ENCODE measurements at regions not wholly inside any gene's neighbourhood (a gene's known extent, or its start where the extent isn't known, plus 50 kb on each side); places are given as distances from the start of the nearest gene placed in this dataset.

- no peak overlapping the region for H3K9ac ChIP-seq (ENCODE audit: low read depth, low read length, poor library complexity, severe bottlenecking)
- no peaks in the 10 kb centered on the region for H3K36me3 ChIP-seq (ENCODE audit: insufficient read depth, low read length)
- no peaks in the 10 kb centered on the region for H3K79me2 ChIP-seq (ENCODE audit: insufficient read depth, low read length)
- no peaks in the 10 kb centered on the region for H3K9me3 ChIP-seq (ENCODE audit: insufficient read depth, low read depth, low read length)
- H4K20me1 ChIP-seq (ENCODE audit: insufficient read depth, low read length, poor library complexity, severe bottlenecking) = no peaks in the 10 kb centered on the region
- no peak overlapping the region for H3K4me2 ChIP-seq (ENCODE audit: low read depth, low read length, poor library complexity, severe bottlenecking)
- H3K9me2 ChIP-seq (replicated peaks; ENCODE audit: low read depth, low read length) = no peaks in the 10 kb centered on the region
- H3K4me1 ChIP-seq (ENCODE audit: insufficient read depth, low read length, poor library complexity, severe bottlenecking) = no peaks in the 10 kb centered on the region
- H3F3A ChIP-seq (ENCODE audit: low read depth) = no peaks in the 10 kb centered on the region
- no peaks in the 10 kb centered on the region for H3K27me3 ChIP-seq (ENCODE audit: insufficient read depth, low read length, poor library complexity, severe bottlenecking)
- H2AFZ ChIP-seq (ENCODE audit: low read length) = no peak overlapping the region
- TF ChIP-seq EZH2phosphoT487 (IDR thresholded peaks at IDR 0.05; ENCODE audit: borderline replicate concordance) = no peak
- TF ChIP-seq CTCF (conservative IDR thresholded peaks at IDR 0.05; ENCODE audit: low read length) = no peak
- H3K4me3 ChIP-seq (ENCODE audit: low read length, poor library complexity, severe bottlenecking) = no peak overlapping the region
Observed at GRCh38 chr5:40080191-40080590, 599.5 kb upstream of the PTGER4 start.

GRCh38 chr5:40078898-40079575 is 600.7 kb upstream of the PTGER4 start:
- H3K79me2 ChIP-seq (ENCODE audit: insufficient read depth, low read length) = no peaks in the 10 kb centered on the region
- no peaks in the 10 kb centered on the region for H3K9me3 ChIP-seq (ENCODE audit: insufficient read depth, low read depth, low read length)
- no peak overlapping the region for H2AFZ ChIP-seq (ENCODE audit: low read length)
- no peaks in the 10 kb centered on the region for H3F3A ChIP-seq (ENCODE audit: low read depth)
- no peaks in the 10 kb centered on the region for H3K36me3 ChIP-seq (ENCODE audit: insufficient read depth, low read length)
- H3K4me2 ChIP-seq (ENCODE audit: low read depth, low read length, poor library complexity, severe bottlenecking) = no peak overlapping the region
- TF ChIP-seq CTCF (conservative IDR thresholded peaks at IDR 0.05; ENCODE audit: low read length) (no peak), EZH2phosphoT487 (IDR thresholded peaks at IDR 0.05; ENCODE audit: borderline replicate concordance) (no peak)
- no peak overlapping the region for H3K4me3 ChIP-seq (ENCODE audit: low read length, poor library complexity, severe bottlenecking)
- no peaks in the 10 kb centered on the region for H4K20me1 ChIP-seq (ENCODE audit: insufficient read depth, low read length, poor library complexity, severe bottlenecking)
- H3K4me1 ChIP-seq (ENCODE audit: insufficient read depth, low read length, poor library complexity, severe bottlenecking) = no peaks in the 10 kb centered on the region
- H3K27me3 ChIP-seq (ENCODE audit: insufficient read depth, low read length, poor library complexity, severe bottlenecking) = no peaks in the 10 kb centered on the region
- no peaks in the 10 kb centered on the region for H3K9me2 ChIP-seq (replicated peaks; ENCODE audit: low read depth, low read length)
- no peak overlapping the region for H3K9ac ChIP-seq (ENCODE audit: low read depth, low read length, poor library complexity, severe bottlenecking)

- Histone ChIP-seq H3K9me3 (ENCODE audit: insufficient read depth, low read depth, low read length) (no peaks in the 10 kb centered on the region), H3K27me3 (ENCODE audit: insufficient read depth, low read length, poor library complexity, severe bottlenecking) (no peaks in the 10 kb centered on the region)
Observed at GRCh38 chr5:40074826-40075225, 604.9 kb upstream of the PTGER4 start.

More at GRCh38 chr5:40074826-40075225, 604.9 kb upstream of the PTGER4 start:
- Histone ChIP-seq H3K9ac (ENCODE audit: low read depth, low read length, poor library complexity, severe bottlenecking) (no peak overlapping the region), H3K79me2 (ENCODE audit: insufficient read depth, low read length) (no peaks in the 10 kb centered on the region), H3K4me2 (ENCODE audit: low read depth, low read length, poor library complexity, severe bottlenecking) (no peak overlapping the region), H3K36me3 (ENCODE audit: insufficient read depth, low read length) (no peaks in the 10 kb centered on the region), H4K20me1 (ENCODE audit: insufficient read depth, low read length, poor library complexity, severe bottlenecking) (no peaks in the 10 kb centered on the region), H2AFZ (ENCODE audit: low read length) (no peak overlapping the region), H3K4me1 (ENCODE audit: insufficient read depth, low read length, poor library complexity, severe bottlenecking) (no peaks in the 10 kb centered on the region), H3F3A (ENCODE audit: low read depth) (no peaks in the 10 kb centered on the region), H3K9me2 (replicated peaks; ENCODE audit: low read depth, low read length) (no peaks in the 10 kb centered on the region), H3K4me3 (ENCODE audit: low read length, poor library complexity, severe bottlenecking) (no peak overlapping the region)
- no peak for TF ChIP-seq CTCF (conservative IDR thresholded peaks at IDR 0.05; ENCODE audit: low read length)
- no peak for TF ChIP-seq EZH2phosphoT487 (IDR thresholded peaks at IDR 0.05; ENCODE audit: borderline replicate concordance)

Measured in Loucy (cell line).